ENCODE measurements at regions not wholly inside any gene's neighbourhood (a gene's known extent, or its start where the extent isn't known, plus 50 kb on each side); places are given as distances from the start of the nearest gene placed in this dataset.
A peak's percentile ranks its signal among the peaks of the same experiment; 100 is the strongest.

DNA sequence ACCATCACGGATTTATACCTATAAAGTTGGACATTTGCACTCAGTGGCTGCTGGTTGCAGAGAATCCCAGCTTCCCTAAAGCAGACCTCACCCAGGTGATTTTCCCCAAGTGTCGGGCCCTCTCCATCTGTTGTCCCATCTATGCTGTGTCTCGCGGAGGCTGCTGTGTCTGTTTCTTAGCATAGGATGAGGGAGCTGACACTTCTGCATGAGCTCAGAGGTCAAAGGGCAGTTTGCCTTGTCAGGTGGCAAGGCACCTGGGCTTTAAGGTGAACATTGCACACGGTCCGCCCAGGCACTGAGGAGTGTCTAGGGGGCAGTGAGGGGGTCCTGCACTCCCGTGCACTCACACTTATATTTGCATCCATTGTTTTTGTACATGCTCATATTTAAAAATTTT lies 151.6 kb downstream of the ZIC5 start:
- DNase-seq = no peak
- no peaks in the 10 kb centered on the region for H3K9me3 ChIP-seq
- H3K27me3 ChIP-seq = no peaks in the 10 kb centered on the region
- intact Hi-C loops (cut with DNase I) = no loop called here
- no peak overlapping the region for H3K4me3 ChIP-seq
- TF ChIP-seq, protein P1, sequence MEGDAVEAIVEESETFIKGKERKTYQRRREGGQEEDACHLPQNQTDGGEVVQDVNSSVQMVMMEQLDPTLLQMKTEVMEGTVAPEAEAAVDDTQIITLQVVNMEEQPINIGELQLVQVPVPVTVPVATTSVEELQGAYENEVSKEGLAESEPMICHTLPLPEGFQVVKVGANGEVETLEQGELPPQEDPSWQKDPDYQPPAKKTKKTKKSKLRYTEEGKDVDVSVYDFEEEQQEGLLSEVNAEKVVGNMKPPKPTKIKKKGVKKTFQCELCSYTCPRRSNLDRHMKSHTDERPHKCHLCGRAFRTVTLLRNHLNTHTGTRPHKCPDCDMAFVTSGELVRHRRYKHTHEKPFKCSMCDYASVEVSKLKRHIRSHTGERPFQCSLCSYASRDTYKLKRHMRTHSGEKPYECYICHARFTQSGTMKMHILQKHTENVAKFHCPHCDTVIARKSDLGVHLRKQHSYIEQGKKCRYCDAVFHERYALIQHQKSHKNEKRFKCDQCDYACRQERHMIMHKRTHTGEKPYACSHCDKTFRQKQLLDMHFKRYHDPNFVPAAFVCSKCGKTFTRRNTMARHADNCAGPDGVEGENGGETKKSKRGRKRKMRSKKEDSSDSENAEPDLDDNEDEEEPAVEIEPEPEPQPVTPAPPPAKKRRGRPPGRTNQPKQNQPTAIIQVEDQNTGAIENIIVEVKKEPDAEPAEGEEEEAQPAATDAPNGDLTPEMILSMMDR (IDR thresholded peaks at IDR 0.05) = no peak
- no peak for TF ChIP-seq POLR2A (IDR thresholded peaks at IDR 0.05)
- no peaks in the 10 kb centered on the region for H3K4me1 ChIP-seq
- no peaks in the 10 kb centered on the region for H3K36me3 ChIP-seq (replicated peaks in 1 of 2; ENCODE audit: insufficient read depth in 1 of 2, low read depth in 2 of 2)
- WGBS, 2 donors = 64 to 65% methylated on average over 7 of the region's 7 CpGs
- no peak for ATAC-seq
- H3K27ac ChIP-seq = no peak overlapping the region

DNA sequence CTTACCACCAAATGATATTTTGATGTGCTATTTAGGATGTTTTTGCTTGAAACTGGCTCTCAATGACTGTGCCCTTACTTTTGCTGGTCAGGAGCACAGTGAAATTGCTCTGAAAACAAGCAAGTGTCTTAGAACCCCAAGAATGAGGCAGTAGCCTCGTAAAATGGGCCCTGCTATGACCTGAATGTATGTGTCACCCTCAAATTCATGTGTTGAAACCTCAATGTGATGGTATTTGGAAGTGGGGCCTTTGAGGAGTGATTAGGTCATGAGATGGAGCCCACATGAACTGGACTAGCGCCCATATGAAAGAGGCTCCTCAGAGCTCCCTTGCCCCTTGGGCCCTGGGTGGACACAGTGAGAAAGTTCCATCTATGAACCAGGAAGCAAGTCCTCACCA lies 155.2 kb downstream of the ZIC5 start:
- DNase-seq (no peak), ATAC-seq (no peak)
- no peaks in the 10 kb centered on the region for H3K9me3 ChIP-seq
- no peaks in the 10 kb centered on the region for H3K36me3 ChIP-seq (replicated peaks in 1 of 2; ENCODE audit: insufficient read depth in 1 of 2, low read depth in 2 of 2)
- intact Hi-C loops (cut with DNase I) = no loop called here
- WGBS, 2 donors = 79 to 88% methylated on average over 1 to 2 of the region's 2 CpGs
- no peaks in the 10 kb centered on the region for H3K27me3 ChIP-seq
- TF ChIP-seq, protein P1 (IDR thresholded peaks at IDR 0.05) = no peak
- no peak for TF ChIP-seq POLR2A (IDR thresholded peaks at IDR 0.05)
- H3K4me3 ChIP-seq = no peak overlapping the region
- H3K4me1 ChIP-seq = peaks cover 4% of the 10 kb centered on the region
- H3K27ac ChIP-seq = no peak overlapping the region

DNA sequence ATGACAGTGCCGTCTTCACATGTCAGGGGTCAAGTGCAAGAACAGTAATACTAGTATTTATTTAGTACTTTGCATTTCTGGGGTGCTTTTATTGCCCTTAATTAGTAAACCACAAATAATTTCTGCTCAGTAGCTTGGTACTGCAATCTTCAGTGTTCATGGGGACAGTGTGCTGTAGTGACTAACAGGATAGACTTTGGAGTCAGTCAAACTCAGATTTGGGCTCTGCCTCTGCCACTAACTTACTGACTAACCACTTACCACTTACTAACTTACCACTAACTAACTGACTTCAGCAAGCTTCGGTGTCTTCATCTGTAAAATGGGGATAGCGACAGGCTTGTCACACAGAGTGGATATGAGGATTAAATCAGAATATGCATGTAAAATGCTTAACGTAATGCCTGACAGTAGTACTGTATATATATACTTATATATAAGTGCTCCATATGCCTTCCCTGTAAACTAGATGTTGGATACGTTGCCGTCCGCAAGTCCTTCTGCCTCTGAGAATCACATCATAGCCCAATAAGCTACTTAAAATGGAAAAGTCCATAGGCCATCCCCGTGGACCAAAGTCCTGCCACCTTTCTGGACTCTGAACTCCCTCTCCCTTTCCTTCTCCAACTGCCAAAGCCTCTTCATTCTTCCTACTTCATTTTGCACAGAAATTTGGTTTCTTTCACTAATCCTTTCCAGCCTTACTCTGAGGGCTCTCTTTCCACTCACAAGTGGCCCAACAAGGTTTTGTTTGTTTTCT lies 158.1 kb downstream of the ZIC5 start:
- intact Hi-C loops (cut with DNase I) = no loop called here
- Histone ChIP-seq H3K27me3 (no peaks in the 10 kb centered on the region), H3K36me3 (replicated peaks in 1 of 2; ENCODE audit: insufficient read depth in 1 of 2, low read depth in 2 of 2) (no peaks in the 10 kb centered on the region), H3K4me1 (peaks cover 9% of the 10 kb centered on the region), H3K4me3 (no peak overlapping the region), H3K27ac (no peak overlapping the region), H3K9me3 (no peaks in the 10 kb centered on the region)
- ATAC-seq (no peak), DNase-seq (no peak)
- TF ChIP-seq, protein P1 (IDR thresholded peaks at IDR 0.05) = no peak
- no peak for TF ChIP-seq POLR2A (IDR thresholded peaks at IDR 0.05)
- 88 to 89% methylated on average over 8 of the region's 8 CpGs for WGBS, 2 donors

DNA sequence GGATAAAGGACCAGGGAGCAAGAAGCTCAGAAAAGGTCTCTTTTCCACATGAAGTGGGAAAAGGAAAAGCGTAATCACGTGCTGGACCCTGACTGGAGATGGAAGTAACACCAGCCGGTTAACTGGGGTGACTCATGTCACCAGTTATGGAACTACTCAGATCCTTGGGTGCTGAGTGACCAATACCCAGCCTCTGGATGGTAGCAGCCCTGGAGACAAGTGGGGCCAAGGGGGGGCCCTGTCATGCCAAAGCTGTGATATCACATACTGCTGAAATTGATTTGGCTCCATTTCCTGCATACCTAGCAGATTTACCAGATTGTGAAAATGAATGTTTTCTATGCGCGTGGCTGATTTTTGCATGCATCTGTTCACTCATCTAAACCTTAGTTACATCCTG lies 158.9 kb downstream of the ZIC5 start:
- Histone ChIP-seq H3K9me3 (no peaks in the 10 kb centered on the region), H3K4me1 (peaks cover 9% of the 10 kb centered on the region), H3K36me3 (replicated peaks in 1 of 2; ENCODE audit: insufficient read depth in 1 of 2, low read depth in 2 of 2) (no peaks in the 10 kb centered on the region), H3K4me3 (no peak overlapping the region), H3K27ac (peak overlapping the region in 2 of 4 donors; percentile 38 to 44), H3K27me3 (no peaks in the 10 kb centered on the region)
- ATAC-seq (peak; percentile 86), DNase-seq (peak; percentile 19 to 34 (median 26))
- WGBS, 2 donors = 71 to 72% methylated on average over 5 of the region's 5 CpGs
- intact Hi-C loops (cut with DNase I) = no loop called here
- TF ChIP-seq, protein P1 (IDR thresholded peaks at IDR 0.05) = no peak
- TF ChIP-seq POLR2A (IDR thresholded peaks at IDR 0.05) = no peak
